ENCODE measurements at regions not wholly inside any gene's neighbourhood (a gene's known extent, or its start where the extent isn't known, plus 50 kb on each side); places are given as distances from the start of the nearest gene placed in this dataset.

GRCh38 chr18:42181474-42181873 lies 226.4 kb downstream of the PIK3C3 start:
- POLR2A ChIA-PET = no interaction called here
- H3K9me1 ChIP-seq (replicated peaks; ENCODE audit: control insufficient read depth, extremely low read depth, insufficient read depth, low read length) = no peaks in the 10 kb centered on the region

More at GRCh38 chr18:42181474-42181873, 226.4 kb downstream of the PIK3C3 start:
- no peaks in the 10 kb centered on the region for H4K20me1 ChIP-seq (replicated peaks; ENCODE audit: control insufficient read depth, extremely low read depth, insufficient read depth, low read length)
- no peaks in the 10 kb centered on the region for H3K36me3 ChIP-seq (ENCODE audit: control insufficient read depth in 2 of 2, extremely low read depth in 1 of 2, insufficient read depth in 2 of 2, low read length in 2 of 2)
- no peak overlapping the region for H3K27ac ChIP-seq (ENCODE audit: insufficient read depth, low read depth, low read length)
- intact Hi-C loops (cut with micrococcal nuclease) (no loop called here), dilution Hi-C loops (cut with MboI; ENCODE audit: extremely low pct_ligation_motif_present, low sequenced_read_pairs) (no loop called here)
- FAIRE-seq = no peak
- no peaks in the 10 kb centered on the region for H3K27me3 ChIP-seq (ENCODE audit: control insufficient read depth in 2 of 2, insufficient read depth in 2 of 2, low read length in 2 of 2)
- H3K4me2 ChIP-seq (ENCODE audit: insufficient read depth, low read length) = no peak overlapping the region
- no peak for DNase-seq (ENCODE audit: low read depth, low spot score)
- no peaks in the 10 kb centered on the region for H3K9me3 ChIP-seq (replicated peaks; ENCODE audit: control insufficient read depth, insufficient read depth, low read length)
- H3K79me2 ChIP-seq (ENCODE audit: control insufficient read depth, insufficient read depth, low read length) = no peaks in the 10 kb centered on the region
- no peak for TF ChIP-seq POLR2AphosphoS5 (IDR thresholded peaks at IDR 0.05; ENCODE audit: insufficient read depth, low read depth, low read length)
- TF ChIP-seq CTCF (IDR thresholded peaks at IDR 0.05; ENCODE audit: extremely low read depth in 1 of 2, insufficient read depth in 1 of 2, low read depth in 1 of 2, low read length in 2 of 2) = no peak
- no peak for TF ChIP-seq FOS (IDR thresholded peaks at IDR 0.05; ENCODE audit: borderline replicate concordance, insufficient read depth, low read length)
- TF ChIP-seq POLR2A (IDR thresholded peaks at IDR 0.05; ENCODE audit: low read depth, low read length) = no peak
- TF ChIP-seq GATA2 (IDR thresholded peaks at IDR 0.05; ENCODE audit: insufficient read depth, insufficient read length, low read depth, low read length) = no peak
- no peak for TF ChIP-seq MYC (IDR thresholded peaks at IDR 0.05; ENCODE audit: low read depth, low read length)
- no peak for TF ChIP-seq JUN (IDR thresholded peaks at IDR 0.05; ENCODE audit: borderline replicate concordance, insufficient read depth, insufficient read length, low read depth)
- TF ChIP-seq EZH2 (IDR thresholded peaks at IDR 0.05; ENCODE audit: borderline replicate concordance, low read depth, low read length, severe bottlenecking) = no peak
- TF ChIP-seq MAX (IDR thresholded peaks at IDR 0.05; ENCODE audit: insufficient read depth, insufficient read length) = no peak
- CTCF ChIA-PET = no interaction called here
- no peak overlapping the region for H3K4me3 ChIP-seq (replicated peaks in 1 of 3; ENCODE audit: insufficient read depth in 1 of 3, low read depth in 1 of 3, low read length in 3 of 3)
- no TSS peak for BruUV-seq (replicated peaks)
- H3K4me1 ChIP-seq (ENCODE audit: control insufficient read depth, extremely low read depth, insufficient read depth, low read length) = no peaks in the 10 kb centered on the region
- no peak overlapping the region for H2AFZ ChIP-seq (ENCODE audit: low read depth, low read length)
- no peak overlapping the region for H3K9ac ChIP-seq (replicated peaks; ENCODE audit: extremely low read depth, insufficient read depth, low read length)

Data from endothelial cell of umbilical vein (primary cell).